H1 (cell line): ENCODE measurements at regions not wholly inside any gene's neighbourhood (a gene's known extent, or its start where the extent isn't known, plus 50 kb on each side); places are given as distances from the start of the nearest gene placed in this dataset.

Experiments
- CTCF ChIA-PET: fragments of 300-600 bp; sonication (Branson Sonifier 250); formaldehyde crosslinking; loops from one replicate; lab custom pipeline; 2021; ENCODE audit not compliant: partially characterized antibody; lab: Charles Lee
- POLR2A ChIA-PET: fragments of 300-600 bp; sonication (Branson Sonifier 250); formaldehyde crosslinking; loops from one replicate; lab custom pipeline; 2021; ENCODE audit warnings: inconsistent platforms; ENCODE audit not compliant: partially characterized antibody; lab: Charles Lee
- DNase-seq, 2 experiments: peaks; one replicate each; pipeline versions ENCODE4 v3.0.0 to v3.0.0-alpha.2; 2010 to 2022; ENCODE audit warnings: low spot score in 2 of 2, low read depth in 1 of 2, mixed read lengths in 1 of 2
- FAIRE-seq: peaks from 2 replicates; lab custom pipeline; 2011; peaks lifted over from hg19 to GRCh38; lab: Jason Lieb, UNC
- H2AFZ ChIP-seq: 2 replicates; pipeline ENCODE4 v1.8.1; 2012; ENCODE audit warnings: low read length, inconsistent platforms
- H2AK5ac ChIP-seq: 2 replicates; pipeline ENCODE4 v1.6.1; 2013; ENCODE audit warnings: low read depth, low read length
- H2BK120ac ChIP-seq: replicated peaks from 2 replicates; pipeline ENCODE3; 2013; ENCODE audit warnings: low read depth, low read length, inconsistent platforms
- H2BK12ac ChIP-seq: 2 replicates; pipeline ENCODE4 v1.6.1; 2013; ENCODE audit warnings: low read depth, low read length
- H2BK15ac ChIP-seq: 2 replicates; pipeline ENCODE4 v1.6.1; 2013; ENCODE audit warnings: low read length
- H2BK20ac ChIP-seq: 2 replicates; pipeline ENCODE4 v1.6.1; 2013; ENCODE audit warnings: low read length
- H2BK5ac ChIP-seq: 2 replicates; pipeline ENCODE4 v1.6.1; 2013; ENCODE audit warnings: low read depth, low read length
- H3K14ac ChIP-seq: 2 replicates; pipeline ENCODE4 v1.6.1; 2013; ENCODE audit warnings: inconsistent platforms; ENCODE audit not compliant: insufficient read length
- H3K18ac ChIP-seq: 2 replicates; pipeline ENCODE4 v1.6.1; 2013; ENCODE audit warnings: low read length; ENCODE audit errors: extremely low read depth
- H3K23ac ChIP-seq: 2 replicates; pipeline ENCODE4 v1.6.1; 2013; ENCODE audit warnings: inconsistent platforms; ENCODE audit not compliant: insufficient read length
- H3K23me2 ChIP-seq: 2 replicates; pipeline ENCODE4 v1.6.1; 2013; ENCODE audit warnings: low read depth, low read length
- H3K27ac ChIP-seq: 2 replicates; pipeline ENCODE4 v1.6.1; 2011; ENCODE audit warnings: low read depth, low read length, inconsistent platforms
- H3K27me3 ChIP-seq, 4 experiments: replicated peaks in 1 of 4; 1 replicate in 1 of 4; 2 replicates in 3 of 4; pipeline versions ENCODE4 v1.6.1 to v1.8.1; 2011 to 2013; ENCODE audit warnings: low read length in 3 of 4, mild to moderate bottlenecking in 3 of 4, inconsistent platforms in 2 of 4, mixed read lengths in 2 of 4, moderate library complexity in 1 of 4; ENCODE audit not compliant: control insufficient read depth in 3 of 4, insufficient read depth in 3 of 4; ENCODE audit errors: extremely low read depth in 1 of 4
- H3K36me3 ChIP-seq, 4 experiments: 2 replicates each; pipeline versions ENCODE4 v1.6.1 to v1.8.1; 2011 to 2013; ENCODE audit warnings: mild to moderate bottlenecking in 4 of 4, low read length in 3 of 4, moderate library complexity in 2 of 4, control low read depth in 1 of 4, inconsistent platforms in 1 of 4; ENCODE audit not compliant: insufficient read depth in 4 of 4, control insufficient read depth in 2 of 4
- H3K4ac ChIP-seq: replicated peaks from 2 replicates; pipeline ENCODE3; 2013; ENCODE audit warnings: low read length, low read depth, mixed read lengths, inconsistent platforms; ENCODE audit not compliant: insufficient read length
- H3K4me1 ChIP-seq, 4 experiments: replicated peaks in 1 of 4; 1 replicate in 1 of 4; 2 replicates in 3 of 4; pipeline versions ENCODE4 v1.6.1 to v1.8.1; 2011 to 2013; ENCODE audit warnings: low read length in 3 of 4, inconsistent platforms in 2 of 4, mixed read lengths in 1 of 4; ENCODE audit not compliant: insufficient read depth in 4 of 4, control insufficient read depth in 3 of 4
- H3K4me2 ChIP-seq, 2 experiments: 2 replicates each; pipeline versions ENCODE4 v1.6.1 to v1.8.1; 2011 to 2013; ENCODE audit warnings: low read depth in 2 of 2, low read length in 2 of 2, control low read depth in 1 of 2, inconsistent platforms in 1 of 2, mild to moderate bottlenecking in 1 of 2; ENCODE audit not compliant: insufficient read depth in 1 of 2
- H3K4me3 ChIP-seq, 4 experiments: fragments of 200-600, 300-600 bp in 1 of 4; sonication (generic), shearing (Covaris generic), sonication (Bioruptor Twin) in 1 of 4; 2 replicates each; pipeline versions ENCODE4 v1.5.1 to v1.8.1; 2011 to 2016; ENCODE audit warnings: low read length in 4 of 4, low read depth in 3 of 4, control low read depth in 2 of 4, inconsistent platforms in 2 of 4, mild to moderate bottlenecking in 2 of 4, mixed read lengths in 1 of 4, moderate library complexity in 1 of 4; ENCODE audit not compliant: insufficient read depth in 2 of 4; ENCODE audit errors: extremely low read depth in 1 of 4
- H3K56ac ChIP-seq: replicated peaks from 2 replicates; pipeline ENCODE3; 2013; ENCODE audit warnings: low read depth, mild to moderate bottlenecking, mixed read lengths, low read length, inconsistent platforms; ENCODE audit not compliant: insufficient read length
- H3K79me1 ChIP-seq: 2 replicates; pipeline ENCODE4 v1.6.1; 2013; ENCODE audit warnings: low read depth, low read length, control low read depth
- H3K79me2 ChIP-seq, 2 experiments: 2 replicates each; pipeline versions ENCODE4 v1.6.1 to v1.8.1; 2012 to 2013; ENCODE audit warnings: low read length in 2 of 2, mild to moderate bottlenecking in 2 of 2, inconsistent platforms in 1 of 2; ENCODE audit not compliant: insufficient read depth in 2 of 2, control insufficient read depth in 1 of 2
- H3K9ac ChIP-seq, 4 experiments: replicated peaks in 1 of 4; 1 replicate in 1 of 4; 2 replicates in 3 of 4; pipeline versions ENCODE4 v1.6.1 to v1.8.1; 2011 to 2013; ENCODE audit warnings: low read depth in 3 of 4, low read length in 3 of 4, control low read depth in 2 of 4, mild to moderate bottlenecking in 2 of 4, moderate library complexity in 2 of 4, inconsistent platforms in 1 of 4; ENCODE audit errors: extremely low read depth in 1 of 4
- H3K9me3 ChIP-seq, 2 experiments: 2 replicates each; pipeline versions ENCODE4 v1.6.1 to v1.8.1; 2012 to 2013; ENCODE audit warnings: mild to moderate bottlenecking in 2 of 2, moderate library complexity in 2 of 2, control low read depth in 1 of 2, inconsistent platforms in 1 of 2, low read depth in 1 of 2, low read length in 1 of 2, mixed read lengths in 1 of 2; ENCODE audit not compliant: insufficient read depth in 2 of 2
- H4K20me1 ChIP-seq, 2 experiments: replicated peaks in 1 of 2; 2 replicates each; pipeline versions ENCODE3 to v1.8.1; 2011 to 2013; ENCODE audit warnings: inconsistent platforms in 2 of 2, low read length in 2 of 2, mild to moderate bottlenecking in 1 of 2; ENCODE audit not compliant: insufficient read depth in 2 of 2, control insufficient read depth in 1 of 2
- H4K5ac ChIP-seq: 2 replicates; pipeline ENCODE4 v1.6.1; 2013; ENCODE audit warnings: low read length, low read depth, mixed read lengths, inconsistent platforms; ENCODE audit not compliant: insufficient read length
- H4K8ac ChIP-seq: 2 replicates; pipeline ENCODE4 v1.8.0; 2013; ENCODE audit warnings: mild to moderate bottlenecking, moderate library complexity, low read length, inconsistent platforms; ENCODE audit not compliant: insufficient read depth; ENCODE audit errors: extremely low read depth
- H4K91ac ChIP-seq: replicated peaks from 2 replicates; pipeline ENCODE3; 2013; ENCODE audit warnings: low read length, mixed read lengths, inconsistent platforms; ENCODE audit not compliant: insufficient read length
- CEBPB ChIP-seq: IDR thresholded peaks from 2 replicates; pipeline ENCODE4 v1.6.1; 2012; ENCODE audit warnings: low read depth, low read length
- RAD21 ChIP-seq, 2 experiments: IDR thresholded peaks in 1 of 2; conservative IDR thresholded peaks in 1 of 2; 2 replicates each; pipeline ENCODE4 v1.6.1; 2011; ENCODE audit warnings: low read depth in 2 of 2, low read length in 2 of 2, improper control_type of control experiment in 1 of 2, inconsistent platforms in 1 of 2, mild to moderate bottlenecking in 1 of 2, moderate library complexity in 1 of 2
- WGBS, 2 experiments: shearing (Covaris generic) in 1 of 2; methylation state at CpG; one replicate each; pipeline versions ENCODE4 v1.1.6 to v1.1.7; 2013 to 2015; ENCODE audit warnings: low lambda C conversion rate in 2 of 2, mixed read lengths in 2 of 2, inconsistent platforms in 1 of 2, low coverage in 1 of 2, missing lambda C conversion rate in 1 of 2; ENCODE audit not compliant: insufficient replicate concordance in 2 of 2, insufficient coverage in 1 of 2, insufficient read length in 1 of 2; ENCODE audit errors: extremely low coverage in 1 of 2, missing lambda C conversion rate in 1 of 2; 5-methylcytosine and 5-hydroxymethylcytosine counted together
- TF ChIP-seq, protein P1 (sequence below): IDR thresholded peaks from 2 replicates; pipeline ENCODE4 v1.6.1; 2012; ENCODE audit warnings: inconsistent platforms
- TF ChIP-seq, protein P2 (sequence below), 3 experiments: IDR thresholded peaks; 1 replicate in 2 of 3; 2 replicates in 1 of 3; pipeline versions ENCODE4 v1.5.1 to v1.6.1; 2011; ENCODE audit warnings: low read length in 3 of 3, mild to moderate bottlenecking in 3 of 3, inconsistent platforms in 2 of 3, low read depth in 1 of 3, moderate library complexity in 1 of 3; ENCODE audit not compliant: insufficient read depth in 1 of 3; ENCODE audit errors: control extremely low read depth in 1 of 3

DNA sequence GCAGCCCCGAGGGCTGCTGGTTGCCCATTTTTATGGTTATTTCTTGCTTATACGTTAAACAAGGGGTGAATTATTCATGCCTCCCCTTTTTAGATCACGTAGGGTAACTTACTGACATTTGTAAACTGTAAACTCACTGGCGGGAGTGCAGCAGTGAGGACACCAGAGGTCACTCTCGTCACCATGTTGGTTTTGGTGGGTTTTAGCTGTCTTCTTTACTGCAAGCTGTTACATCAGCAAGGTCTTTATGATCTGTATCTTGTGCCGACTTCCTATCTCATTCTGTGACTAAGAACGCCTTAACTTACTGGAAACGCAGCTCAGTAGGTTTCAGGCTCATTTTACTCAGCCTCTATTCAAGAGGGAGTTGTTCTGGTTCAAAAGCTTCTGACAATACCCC lies 155.0 kb upstream of the PRDM9 start:
- POLR2A ChIA-PET: no interaction called here

More for the DNA sequence above, 155.0 kb upstream of the PRDM9 start:
- H2BK12ac ChIP-seq: no peak overlapping the region
- no peaks in the 10 kb centered on the region for H3K27me3 ChIP-seq
- H3K79me1 ChIP-seq: no peaks in the 10 kb centered on the region
- no peak overlapping the region for H3K4ac ChIP-seq
- no peak overlapping the region for H4K91ac ChIP-seq
- no peaks in the 10 kb centered on the region for H3K79me2 ChIP-seq
- H4K8ac ChIP-seq: no peak overlapping the region
- no peak overlapping the region for H3K56ac ChIP-seq
- CTCF ChIA-PET: interaction anchor here (0.6 to 1.8 kb wide), 17 partner anchors 13 to 1114 kb away, joined by 3 to 9 read pairs (median 3); no protein-coding TSS in a partner anchor
- no peak overlapping the region for H3K9ac ChIP-seq
- peak; percentile 65 for FAIRE-seq
- H3K36me3 ChIP-seq: no peaks in the 10 kb centered on the region
- no peak overlapping the region for H3K23ac ChIP-seq
- no peak overlapping the region for H4K5ac ChIP-seq
- H2BK15ac ChIP-seq: no peak overlapping the region
- peak; percentile 43 to 48 for DNase-seq
- WGBS, 2 experiments: 63% methylated on average over 8 of the region's 8 CpGs; no CpG with 5 or more reads in 1 of the 2 experiments
- H2BK5ac ChIP-seq: no peak overlapping the region
- no peak overlapping the region for H3K4me2 ChIP-seq
- H3K18ac ChIP-seq: no peak overlapping the region
- no peak overlapping the region for H3K27ac ChIP-seq
- H3K9me3 ChIP-seq: no peaks in the 10 kb centered on the region
- H2AK5ac ChIP-seq: no peak overlapping the region
- TF ChIP-seq, protein P1, sequence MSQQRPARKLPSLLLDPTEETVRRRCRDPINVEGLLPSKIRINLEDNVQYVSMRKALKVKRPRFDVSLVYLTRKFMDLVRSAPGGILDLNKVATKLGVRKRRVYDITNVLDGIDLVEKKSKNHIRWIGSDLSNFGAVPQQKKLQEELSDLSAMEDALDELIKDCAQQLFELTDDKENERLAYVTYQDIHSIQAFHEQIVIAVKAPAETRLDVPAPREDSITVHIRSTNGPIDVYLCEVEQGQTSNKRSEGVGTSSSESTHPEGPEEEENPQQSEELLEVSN: no peak
- TF ChIP-seq RAD21 (IDR thresholded peaks at IDR 0.05 in 1 of 2, conservative IDR thresholded peaks at IDR 0.05 in 1 of 2; ENCODE audit: low read depth in 2 of 2, low read length in 2 of 2) (peak; percentile 82), CEBPB (peak; percentile 65; the same call in 1 of the 2 replicates)
- TF ChIP-seq, protein P2, sequence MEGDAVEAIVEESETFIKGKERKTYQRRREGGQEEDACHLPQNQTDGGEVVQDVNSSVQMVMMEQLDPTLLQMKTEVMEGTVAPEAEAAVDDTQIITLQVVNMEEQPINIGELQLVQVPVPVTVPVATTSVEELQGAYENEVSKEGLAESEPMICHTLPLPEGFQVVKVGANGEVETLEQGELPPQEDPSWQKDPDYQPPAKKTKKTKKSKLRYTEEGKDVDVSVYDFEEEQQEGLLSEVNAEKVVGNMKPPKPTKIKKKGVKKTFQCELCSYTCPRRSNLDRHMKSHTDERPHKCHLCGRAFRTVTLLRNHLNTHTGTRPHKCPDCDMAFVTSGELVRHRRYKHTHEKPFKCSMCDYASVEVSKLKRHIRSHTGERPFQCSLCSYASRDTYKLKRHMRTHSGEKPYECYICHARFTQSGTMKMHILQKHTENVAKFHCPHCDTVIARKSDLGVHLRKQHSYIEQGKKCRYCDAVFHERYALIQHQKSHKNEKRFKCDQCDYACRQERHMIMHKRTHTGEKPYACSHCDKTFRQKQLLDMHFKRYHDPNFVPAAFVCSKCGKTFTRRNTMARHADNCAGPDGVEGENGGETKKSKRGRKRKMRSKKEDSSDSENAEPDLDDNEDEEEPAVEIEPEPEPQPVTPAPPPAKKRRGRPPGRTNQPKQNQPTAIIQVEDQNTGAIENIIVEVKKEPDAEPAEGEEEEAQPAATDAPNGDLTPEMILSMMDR (IDR thresholded peaks at IDR 0.05; ENCODE audit: control extremely low read depth in 1 of 3, insufficient read depth in 1 of 3, low read depth in 1 of 3, low read length in 3 of 3): peak; percentile 55 to 75 (median 65)
- H2AFZ ChIP-seq: no peak overlapping the region
- H3K4me3 ChIP-seq: no peak overlapping the region
- no peaks in the 10 kb centered on the region for H4K20me1 ChIP-seq
- no peak overlapping the region for H2BK20ac ChIP-seq
- H3K23me2 ChIP-seq: no peaks in the 10 kb centered on the region
- H3K4me1 ChIP-seq: no peaks in the 10 kb centered on the region
- H2BK120ac ChIP-seq: no peak overlapping the region
- H3K14ac ChIP-seq: no peak overlapping the region
